HG02938 (cell line): ENCODE measurements at regions not wholly inside any gene's neighbourhood (a gene's known extent, or its start where the extent isn't known, plus 50 kb on each side); places are given as distances from the start of the nearest gene placed in this dataset.
"Not testable (repeated sequence)": the region's sequence is repeated elsewhere in the genome, so short reads cannot be mapped to it uniquely, and the experiment has no call there.

ENCODE experiments used
- ATAC-seq: cut with Tn5 transposase; IDR thresholded peaks from one replicate; pipeline ENCODE4 v1.9.1; 2021; ENCODE audit warnings: mild to moderate bottlenecking, moderate library complexity; ENCODE audit not compliant: unreplicated experiment

GRCh38 chr5:106646106-106646505 lies 1024.6 kb downstream of the EFNA5 start:
- ATAC-seq, result no peak

- no peak for ATAC-seq
Observed at GRCh38 chr5:106640511-106640910, 1030.2 kb downstream of the EFNA5 start.

- ATAC-seq, result no peak
Observed at GRCh38 chr5:106639488-106639887, 1031.2 kb downstream of the EFNA5 start.

- no peak for ATAC-seq
Observed at GRCh38 chr5:106637275-106637674, 1033.5 kb downstream of the EFNA5 start.

- no peak for ATAC-seq
Observed at GRCh38 chr5:106634375-106634774, 1036.4 kb downstream of the EFNA5 start.

GRCh38 chr5:106633825-106634224 lies 1036.9 kb downstream of the EFNA5 start:
- ATAC-seq, result no peak

- not testable (repeated sequence) for ATAC-seq
Observed at GRCh38 chr5:106628456-106628855, 1042.3 kb downstream of the EFNA5 start.

- no peak for ATAC-seq
Observed at GRCh38 chr5:106610041-106610440, 1060.7 kb downstream of the EFNA5 start.

GRCh38 chr5:106601620-106602019 lies 1069.1 kb downstream of the EFNA5 start:
- ATAC-seq, result no peak

GRCh38 chr5:106600803-106601202 lies 1069.9 kb downstream of the EFNA5 start:
- ATAC-seq, result no peak

- no peak for ATAC-seq
Observed at GRCh38 chr5:106595864-106596263, 1074.9 kb downstream of the EFNA5 start.

- ATAC-seq, result no peak
Observed at GRCh38 chr5:106584268-106584667, 1086.5 kb downstream of the EFNA5 start.

GRCh38 chr5:106578736-106579135 lies 1092.0 kb downstream of the EFNA5 start:
- ATAC-seq, result no peak

GRCh38 chr5:106574820-106575219 lies 1095.9 kb downstream of the EFNA5 start:
- ATAC-seq, result no peak

GRCh38 chr5:106566031-106566430 lies 1104.7 kb downstream of the EFNA5 start:
- ATAC-seq, result no peak

GRCh38 chr5:106545325-106545724 lies 1125.4 kb downstream of the EFNA5 start:
- ATAC-seq, result no peak

GRCh38 chr5:106543330-106543729 lies 1127.4 kb downstream of the EFNA5 start:
- ATAC-seq, result no peak

- ATAC-seq, result no peak
Observed at GRCh38 chr5:106530150-106530549, 1140.6 kb downstream of the EFNA5 start.

- no peak for ATAC-seq
Observed at GRCh38 chr5:106525438-106525837, 1145.3 kb downstream of the EFNA5 start.

GRCh38 chr5:106523852-106524251 lies 1146.9 kb downstream of the EFNA5 start:
- no peak for ATAC-seq

GRCh38 chr5:106522296-106522695 lies 1148.4 kb downstream of the EFNA5 start:
- no peak for ATAC-seq

GRCh38 chr5:106521701-106522100 lies 1149.0 kb downstream of the EFNA5 start:
- ATAC-seq, result no peak

GRCh38 chr5:106510321-106510720 lies 1160.4 kb downstream of the EFNA5 start:
- no peak for ATAC-seq

- ATAC-seq, result no peak
Observed at GRCh38 chr5:106508894-106509293, 1161.8 kb downstream of the EFNA5 start.
